ENCODE measurements at regions not wholly inside any gene's neighbourhood (a gene's known extent, or its start where the extent isn't known, plus 50 kb on each side); places are given as distances from the start of the nearest gene placed in this dataset.

GRCh38 chr17:36870720-36870999 is 66.6 kb upstream of the LHX1 start:
- H3K4me3 ChIP-seq = no peak overlapping the region
- H3K27me3 ChIP-seq = peaks cover 46% of the 10 kb centered on the region
- H3K9me3 ChIP-seq = no peaks in the 10 kb centered on the region
- no peaks in the 10 kb centered on the region for H3K36me3 ChIP-seq
- no peaks in the 10 kb centered on the region for H3K4me1 ChIP-seq
- no peak overlapping the region for H3K27ac ChIP-seq
- TF ChIP-seq EP300 (IDR thresholded peaks at IDR 0.05) (no peak), POLR2AphosphoS5 (IDR thresholded peaks at IDR 0.05) (no peak), POLR2A (IDR thresholded peaks at IDR 0.05) (no peak), CTCF (IDR thresholded peaks at IDR 0.05) (no peak)
- WGBS = 57% methylated on average over 1 of the region's 1 CpG
- DNase-seq (ENCODE audit: low spot score in 2 of 2) = no peak

- WGBS = 77% methylated on average over 10 of the region's 10 CpGs
- H3K4me1 ChIP-seq = no peaks in the 10 kb centered on the region
These were observed 61.5 kb upstream of the LHX1 start for GRCh38 chr17:36875698-36876293.

GRCh38 chr17:36876966-36877365 is 60.3 kb upstream of the LHX1 start:
- peaks cover 46% of the 10 kb centered on the region for H3K27me3 ChIP-seq

More at GRCh38 chr17:36875698-36876293, 61.5 kb upstream of the LHX1 start:
- TF ChIP-seq EP300 (IDR thresholded peaks at IDR 0.05) = no peak
- no peak for TF ChIP-seq POLR2A (IDR thresholded peaks at IDR 0.05)
- Histone ChIP-seq H3K9me3 (no peaks in the 10 kb centered on the region), H3K36me3 (no peaks in the 10 kb centered on the region), H3K4me3 (no peak overlapping the region), H3K27me3 (peaks cover 42% of the 10 kb centered on the region), H3K27ac (no peak overlapping the region)
- no peak for DNase-seq (ENCODE audit: low spot score in 2 of 2)

GRCh38 chr17:36877771-36878170 is 59.5 kb upstream of the LHX1 start:
- DNase-seq (ENCODE audit: low spot score in 2 of 2) = no peak
- no peaks in the 10 kb centered on the region for H3K4me1 ChIP-seq
- peaks cover 54% of the 10 kb centered on the region for H3K27me3 ChIP-seq
- 54% methylated on average over 4 of the region's 4 CpGs for WGBS
- no peaks in the 10 kb centered on the region for H3K9me3 ChIP-seq
- no peak overlapping the region for H3K4me3 ChIP-seq
- no peaks in the 10 kb centered on the region for H3K36me3 ChIP-seq
- no peak overlapping the region for H3K27ac ChIP-seq
- TF ChIP-seq POLR2AphosphoS5 (IDR thresholded peaks at IDR 0.05) (no peak), EP300 (IDR thresholded peaks at IDR 0.05) (no peak), POLR2A (IDR thresholded peaks at IDR 0.05) (no peak), CTCF (IDR thresholded peaks at IDR 0.05) (no peak)

More at GRCh38 chr17:36876966-36877365, 60.3 kb upstream of the LHX1 start:
- no peak for DNase-seq (ENCODE audit: low spot score in 2 of 2)
- H3K4me1 ChIP-seq = no peaks in the 10 kb centered on the region
- H3K4me3 ChIP-seq = no peak overlapping the region
- no peak overlapping the region for H3K27ac ChIP-seq
- no peaks in the 10 kb centered on the region for H3K9me3 ChIP-seq
- H3K36me3 ChIP-seq = no peaks in the 10 kb centered on the region
- TF ChIP-seq CTCF (IDR thresholded peaks at IDR 0.05) (no peak), POLR2AphosphoS5 (IDR thresholded peaks at IDR 0.05) (no peak), POLR2A (IDR thresholded peaks at IDR 0.05) (no peak), EP300 (IDR thresholded peaks at IDR 0.05) (no peak)
- 73% methylated on average over 4 of the region's 4 CpGs for WGBS

GRCh38 chr17:36878216-36878615 is 59.1 kb upstream of the LHX1 start:
- WGBS = 76% methylated on average over 4 of the region's 4 CpGs
- no peak overlapping the region for H3K27ac ChIP-seq
- H3K4me1 ChIP-seq = no peaks in the 10 kb centered on the region
- H3K27me3 ChIP-seq = peaks cover 59% of the 10 kb centered on the region
- no peaks in the 10 kb centered on the region for H3K9me3 ChIP-seq
- no peak overlapping the region for H3K4me3 ChIP-seq
- no peak for TF ChIP-seq POLR2A (IDR thresholded peaks at IDR 0.05)
- TF ChIP-seq EP300 (IDR thresholded peaks at IDR 0.05) = no peak
- no peak for TF ChIP-seq CTCF (IDR thresholded peaks at IDR 0.05)
- no peak for TF ChIP-seq POLR2AphosphoS5 (IDR thresholded peaks at IDR 0.05)
- DNase-seq (ENCODE audit: low spot score in 2 of 2) = no peak
- H3K36me3 ChIP-seq = no peaks in the 10 kb centered on the region

GRCh38 chr17:36879027-36879426 is 58.2 kb upstream of the LHX1 start:
- no peak for TF ChIP-seq CTCF (IDR thresholded peaks at IDR 0.05)
- TF ChIP-seq EP300 (IDR thresholded peaks at IDR 0.05) = no peak
- no peak for TF ChIP-seq POLR2AphosphoS5 (IDR thresholded peaks at IDR 0.05)
- TF ChIP-seq POLR2A (IDR thresholded peaks at IDR 0.05) = no peak
- no peak for DNase-seq (ENCODE audit: low spot score in 2 of 2)
- 80% methylated on average over 4 of the region's 4 CpGs for WGBS
- H3K36me3 ChIP-seq = no peaks in the 10 kb centered on the region
- H3K9me3 ChIP-seq = no peaks in the 10 kb centered on the region
- no peaks in the 10 kb centered on the region for H3K4me1 ChIP-seq
- H3K4me3 ChIP-seq = no peak overlapping the region
- no peak overlapping the region for H3K27ac ChIP-seq
- peaks cover 67% of the 10 kb centered on the region for H3K27me3 ChIP-seq

All from suprapubic skin (tissue), 4 donors.